H1 (cell line): ENCODE measurements at regions not wholly inside any gene's neighbourhood (a gene's known extent, or its start where the extent isn't known, plus 50 kb on each side); places are given as distances from the start of the nearest gene placed in this dataset.

ENCODE experiments used
- EGR1 ChIP-seq: IDR thresholded peaks from 2 replicates; pipeline ENCODE4 v1.6.1; 2011; ENCODE audit warnings: low read depth, low read length, borderline replicate concordance
- POLR2A ChIP-seq, 2 experiments: IDR thresholded peaks; 1 replicate in 1 of 2; 2 replicates in 1 of 2; pipeline ENCODE4 v1.6.1; 2011; ENCODE audit warnings: low read depth in 2 of 2, low read length in 2 of 2, mild to moderate bottlenecking in 2 of 2; ENCODE audit errors: control extremely low read depth in 1 of 2
- TF ChIP-seq, protein P1 (sequence below), 3 experiments: IDR thresholded peaks; 1 replicate in 2 of 3; 2 replicates in 1 of 3; pipeline versions ENCODE4 v1.5.1 to v1.6.1; 2011; ENCODE audit warnings: low read length in 3 of 3, mild to moderate bottlenecking in 3 of 3, inconsistent platforms in 2 of 3, low read depth in 1 of 3, moderate library complexity in 1 of 3; ENCODE audit not compliant: insufficient read depth in 1 of 3; ENCODE audit errors: control extremely low read depth in 1 of 3

DNA sequence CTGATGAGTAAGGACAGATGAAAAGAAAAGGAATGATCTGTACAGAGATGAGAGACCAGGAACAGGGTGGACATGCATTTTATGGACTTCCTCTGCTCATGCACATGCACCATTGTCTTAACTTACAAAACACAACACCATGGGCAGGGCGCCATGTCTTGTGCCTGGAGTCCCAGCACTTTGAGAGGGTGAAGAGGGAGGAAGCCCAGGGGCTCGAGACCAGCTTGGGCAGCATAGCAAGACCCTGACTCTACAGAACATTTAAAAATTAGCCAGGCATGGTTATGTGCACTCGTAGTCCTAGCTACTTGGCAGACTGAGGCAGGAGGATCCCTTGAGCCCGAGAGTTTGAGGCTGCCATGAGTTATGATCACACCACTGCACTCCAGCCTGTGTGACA is 86.9 kb downstream of the ZFP36L2 start:
- TF ChIP-seq EGR1: no peak
- TF ChIP-seq, protein P1, sequence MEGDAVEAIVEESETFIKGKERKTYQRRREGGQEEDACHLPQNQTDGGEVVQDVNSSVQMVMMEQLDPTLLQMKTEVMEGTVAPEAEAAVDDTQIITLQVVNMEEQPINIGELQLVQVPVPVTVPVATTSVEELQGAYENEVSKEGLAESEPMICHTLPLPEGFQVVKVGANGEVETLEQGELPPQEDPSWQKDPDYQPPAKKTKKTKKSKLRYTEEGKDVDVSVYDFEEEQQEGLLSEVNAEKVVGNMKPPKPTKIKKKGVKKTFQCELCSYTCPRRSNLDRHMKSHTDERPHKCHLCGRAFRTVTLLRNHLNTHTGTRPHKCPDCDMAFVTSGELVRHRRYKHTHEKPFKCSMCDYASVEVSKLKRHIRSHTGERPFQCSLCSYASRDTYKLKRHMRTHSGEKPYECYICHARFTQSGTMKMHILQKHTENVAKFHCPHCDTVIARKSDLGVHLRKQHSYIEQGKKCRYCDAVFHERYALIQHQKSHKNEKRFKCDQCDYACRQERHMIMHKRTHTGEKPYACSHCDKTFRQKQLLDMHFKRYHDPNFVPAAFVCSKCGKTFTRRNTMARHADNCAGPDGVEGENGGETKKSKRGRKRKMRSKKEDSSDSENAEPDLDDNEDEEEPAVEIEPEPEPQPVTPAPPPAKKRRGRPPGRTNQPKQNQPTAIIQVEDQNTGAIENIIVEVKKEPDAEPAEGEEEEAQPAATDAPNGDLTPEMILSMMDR (IDR thresholded peaks at IDR 0.05; ENCODE audit: control extremely low read depth in 1 of 3, insufficient read depth in 1 of 3, low read depth in 1 of 3, low read length in 3 of 3): no peak
- TF ChIP-seq POLR2A (IDR thresholded peaks at IDR 0.05; ENCODE audit: control extremely low read depth in 1 of 2, low read depth in 2 of 2, low read length in 2 of 2): no peak
